ENCODE measurements at regions not wholly inside any gene's neighbourhood (a gene's known extent, or its start where the extent isn't known, plus 50 kb on each side); places are given as distances from the start of the nearest gene placed in this dataset.

DNA sequence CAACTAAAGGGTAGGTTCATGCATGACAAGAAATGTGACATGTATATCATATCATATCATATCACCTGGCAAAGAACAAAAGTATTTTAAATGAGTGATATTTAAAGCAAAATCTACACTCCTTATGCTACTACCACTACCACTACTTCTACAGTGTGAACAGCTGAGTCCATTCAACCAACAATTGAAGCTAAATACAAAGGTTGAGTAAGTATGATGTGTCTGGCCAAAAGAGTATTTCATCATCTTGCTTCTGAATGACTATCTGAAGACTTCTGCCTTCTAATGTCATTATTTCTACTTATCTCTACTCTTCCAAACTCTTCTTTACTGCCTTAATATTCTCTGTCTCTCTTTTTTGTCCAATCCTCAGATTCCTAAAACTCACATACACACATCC is 292.6 kb upstream of the CAND1 start:
- DNase-seq = no peak

DNA sequence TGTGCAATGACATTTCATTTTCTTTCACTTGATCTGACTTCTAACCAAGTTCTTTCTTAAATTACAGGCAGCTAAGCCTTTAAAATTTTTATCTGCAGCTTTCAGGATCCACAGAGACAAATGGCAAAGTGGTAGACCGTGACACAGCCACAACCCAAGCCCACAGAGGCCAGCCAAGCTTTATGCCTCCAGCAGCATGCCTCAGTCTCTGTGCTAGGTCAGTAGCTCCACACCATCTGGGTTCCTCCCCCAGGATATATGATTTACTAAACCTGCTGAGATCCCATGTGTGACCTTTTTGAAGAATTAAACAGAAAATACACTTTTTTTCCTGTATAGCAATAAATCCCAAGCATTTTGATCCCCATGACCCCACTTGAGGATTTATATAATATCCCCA is 290.4 kb upstream of the CAND1 start:
- no peak for DNase-seq

DNA sequence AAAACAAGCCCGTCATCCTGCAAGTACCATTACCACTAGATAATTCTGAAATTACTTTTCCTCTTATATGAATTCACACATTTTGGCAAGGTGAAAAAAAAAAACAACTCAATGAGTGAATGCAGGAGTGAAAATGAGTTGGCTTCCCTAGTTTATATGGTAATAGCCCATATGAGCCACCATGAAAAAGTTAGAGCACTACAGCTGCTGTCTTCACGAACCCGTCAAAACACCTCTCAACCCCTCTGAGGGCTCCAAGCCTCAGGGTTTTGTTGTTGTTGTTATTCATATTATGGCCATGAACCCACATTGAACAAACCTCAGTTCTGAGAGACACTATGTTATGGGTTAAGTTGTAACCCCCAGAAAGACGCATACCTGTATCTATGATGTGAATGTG is 289.9 kb upstream of the CAND1 start:
- no peak for DNase-seq

DNA sequence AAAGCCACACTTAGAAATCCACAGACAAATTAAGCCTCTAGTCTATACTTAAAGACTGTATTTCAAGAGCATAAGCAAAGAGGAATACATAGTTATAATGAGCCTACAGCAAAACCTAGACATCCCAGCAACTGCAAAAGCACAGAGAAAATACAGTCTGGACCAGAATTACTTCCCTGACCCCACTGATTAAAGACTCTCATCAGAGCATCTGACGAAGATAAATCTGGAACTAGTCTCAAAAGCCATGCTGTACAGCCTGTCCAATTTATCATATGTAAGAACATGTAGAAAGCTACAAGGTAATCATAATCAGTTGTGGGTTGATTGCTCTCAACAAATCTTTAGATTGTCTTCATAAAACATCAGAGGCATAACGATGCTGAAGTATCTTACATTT is 285.1 kb upstream of the CAND1 start:
- no peak for DNase-seq

DNA sequence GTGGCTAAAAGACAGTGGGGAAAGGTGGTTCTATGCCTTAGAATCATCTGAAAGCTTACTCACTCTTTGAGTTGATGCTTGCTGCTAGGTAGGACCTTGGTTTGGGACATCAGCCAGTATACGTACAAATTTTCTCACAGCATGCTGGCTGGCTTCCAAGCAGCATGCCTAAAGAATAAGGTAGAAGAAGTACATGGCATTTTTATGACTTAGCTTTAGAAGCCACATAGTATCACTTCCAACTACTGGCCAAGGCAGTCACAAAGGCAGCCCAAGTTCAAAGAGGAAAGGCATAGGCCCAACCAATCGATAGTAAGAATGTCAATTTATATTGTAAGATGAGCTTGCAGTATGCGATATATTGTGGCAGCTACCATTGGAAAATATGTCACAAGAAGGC is 284.2 kb upstream of the CAND1 start:
- DNase-seq = no peak

DNA sequence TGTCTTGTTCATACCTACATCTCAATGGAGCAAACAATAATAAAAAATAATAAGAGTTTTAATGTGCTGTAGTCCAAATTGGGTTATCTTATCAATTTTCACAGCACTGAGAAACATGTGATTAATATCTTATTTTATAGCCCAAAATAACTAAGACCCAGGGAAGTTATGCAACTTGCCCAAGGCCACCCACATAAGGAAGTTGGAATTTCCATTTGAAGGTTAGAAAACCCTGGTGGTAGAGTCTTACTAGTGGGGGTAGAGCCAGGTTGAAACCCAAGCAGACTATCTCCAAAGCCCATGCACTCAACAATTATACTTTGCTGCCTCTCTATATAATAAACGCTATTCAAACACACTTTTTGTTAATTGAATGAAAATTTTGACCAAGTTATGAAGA is 270.0 kb upstream of the CAND1 start:
- no peak for DNase-seq

DNA sequence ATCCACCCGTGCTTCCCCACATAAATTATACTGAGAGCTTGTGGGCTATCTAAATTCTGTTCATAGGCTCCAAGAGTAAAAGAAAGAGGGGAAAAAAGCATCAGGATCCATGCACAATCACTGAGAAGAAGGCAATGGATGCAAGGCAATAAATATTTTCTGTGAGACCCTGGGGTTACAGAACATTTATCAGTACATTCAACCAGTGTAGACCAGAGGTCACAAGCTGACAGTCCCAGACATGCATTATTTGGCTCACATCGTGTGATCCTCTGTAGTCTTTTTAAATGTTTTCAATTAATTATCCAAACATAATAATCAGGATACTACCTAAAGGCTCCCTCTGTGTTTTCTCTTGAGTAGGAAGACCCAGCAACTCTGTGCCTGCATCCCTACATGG is 267.9 kb upstream of the CAND1 start:
- no peak for DNase-seq

DNA sequence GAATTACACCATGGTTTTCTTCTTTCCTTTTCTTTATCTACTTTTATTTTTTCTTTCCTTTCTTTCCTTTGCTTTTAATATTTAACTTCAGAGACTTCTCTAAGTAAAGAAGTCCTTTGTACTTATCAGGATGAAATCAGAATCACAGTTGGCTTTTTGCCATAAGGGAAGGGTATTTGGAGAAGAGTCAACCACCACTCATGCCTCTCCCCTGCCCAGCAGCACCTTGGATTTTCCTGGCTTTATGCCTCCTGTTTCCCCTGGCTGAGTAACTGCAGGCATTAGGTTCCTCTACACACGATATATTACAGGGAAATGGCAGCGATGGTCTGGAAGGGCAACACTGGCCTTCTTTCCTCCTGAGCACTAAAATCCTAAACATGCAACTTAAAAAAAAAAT is 266.4 kb upstream of the CAND1 start:
- no peak for DNase-seq

DNA sequence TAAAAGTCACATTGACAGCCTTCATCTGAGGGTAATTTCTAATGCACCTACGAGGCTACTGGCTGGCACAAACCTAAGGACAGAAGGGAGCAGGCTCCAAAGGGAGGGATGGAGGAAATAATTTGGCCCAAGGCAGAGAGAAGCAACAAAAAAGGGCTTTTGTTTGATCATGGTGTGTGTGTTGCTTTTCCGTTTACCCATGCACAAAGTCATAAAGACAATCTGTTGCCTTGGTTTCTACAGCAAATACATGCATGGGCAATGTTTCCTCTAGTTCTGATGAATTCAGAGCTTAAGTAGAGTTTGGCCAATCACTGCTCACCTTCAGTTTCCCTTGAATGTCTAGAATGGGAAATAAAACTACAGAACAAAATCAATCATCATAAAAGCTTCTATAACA is 262.5 kb upstream of the CAND1 start:
- DNase-seq = no peak

DNA sequence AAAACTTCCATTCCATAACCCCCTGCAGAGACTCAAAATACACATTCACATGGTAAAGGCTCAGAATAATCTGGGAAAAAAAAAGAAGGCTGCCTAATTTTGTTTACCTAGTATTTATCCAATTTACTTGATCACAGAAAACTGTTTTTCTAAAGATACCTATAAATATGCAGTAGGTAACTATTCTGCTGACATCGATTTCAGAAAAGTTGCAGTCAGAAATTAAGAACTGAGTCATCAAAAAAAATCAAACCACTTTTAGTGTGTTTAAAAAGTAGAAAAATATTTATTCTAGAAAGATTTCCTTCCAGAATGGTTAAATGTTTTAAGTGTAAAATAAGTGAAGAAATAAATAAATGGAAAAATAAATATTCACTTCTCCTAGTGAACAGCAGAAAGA is 254.5 kb upstream of the CAND1 start:
- no peak for DNase-seq

DNA sequence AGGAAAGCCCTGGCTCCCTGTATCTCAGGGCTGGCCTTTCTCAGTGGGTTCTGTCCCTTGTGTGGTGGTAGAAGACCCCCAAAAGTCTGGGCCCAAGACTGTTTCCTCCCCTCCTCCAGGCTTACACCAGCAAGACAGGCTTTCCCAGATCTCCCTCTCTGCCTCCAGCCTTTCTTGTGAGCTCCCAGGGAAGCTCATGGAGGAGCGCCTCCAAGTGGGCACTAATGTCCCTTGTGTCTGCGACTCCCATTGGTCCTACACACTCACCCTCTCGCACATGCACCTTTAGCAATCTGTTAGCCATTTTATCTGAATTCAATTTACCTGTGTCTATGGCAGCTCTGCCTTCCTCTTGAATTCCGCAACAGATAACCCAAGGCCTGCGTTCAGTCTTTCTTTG is 251.1 kb upstream of the CAND1 start:
- DNase-seq = no peak

DNA sequence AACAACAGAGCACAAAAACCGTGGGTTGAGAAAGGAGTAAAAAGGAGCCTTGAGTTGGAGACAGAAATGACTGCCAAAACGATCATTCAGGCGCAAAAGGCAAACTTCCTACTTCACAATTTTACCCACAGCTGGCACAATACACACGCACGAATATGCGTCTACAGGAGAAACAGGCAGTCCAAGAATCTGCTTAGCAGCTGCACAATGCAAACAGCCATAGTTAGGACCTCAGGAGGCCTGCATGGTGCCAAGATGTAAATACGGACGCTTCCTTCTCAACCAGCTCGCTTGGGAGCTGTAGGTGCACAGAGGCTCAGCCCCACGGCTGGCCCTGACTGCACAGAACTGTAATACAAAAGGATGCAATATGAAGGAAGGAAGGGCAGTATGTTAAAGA is 250.1 kb upstream of the CAND1 start:
- DNase-seq = no peak

DNA sequence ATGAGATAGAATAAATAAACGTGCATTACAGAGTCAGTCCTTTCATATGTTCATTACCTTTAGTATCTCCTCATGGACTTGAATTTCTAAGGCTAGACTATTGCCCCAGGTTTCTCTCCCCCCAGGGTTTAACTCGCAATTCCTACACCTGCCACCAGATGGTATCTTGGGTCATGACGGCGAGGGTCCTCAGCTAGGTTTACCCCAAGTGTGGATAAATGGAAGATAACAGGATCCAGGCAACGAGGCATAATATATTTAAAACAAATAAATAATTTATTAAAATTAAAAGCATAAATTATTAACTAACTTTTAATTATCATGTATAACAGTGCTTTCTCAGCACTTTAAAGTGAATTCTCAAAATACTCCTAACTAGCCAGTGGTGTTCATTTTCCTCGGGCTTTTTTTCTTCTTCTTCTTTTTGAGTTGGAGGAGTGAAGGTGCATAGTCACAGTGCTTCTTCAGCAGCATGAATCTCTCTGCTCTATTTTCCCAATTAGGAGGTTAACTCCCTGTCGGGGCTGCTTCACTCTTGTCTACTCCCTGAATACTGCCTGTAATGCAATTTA is 243.5 kb upstream of the CAND1 start:
- peak; percentile 55 for DNase-seq

DNA sequence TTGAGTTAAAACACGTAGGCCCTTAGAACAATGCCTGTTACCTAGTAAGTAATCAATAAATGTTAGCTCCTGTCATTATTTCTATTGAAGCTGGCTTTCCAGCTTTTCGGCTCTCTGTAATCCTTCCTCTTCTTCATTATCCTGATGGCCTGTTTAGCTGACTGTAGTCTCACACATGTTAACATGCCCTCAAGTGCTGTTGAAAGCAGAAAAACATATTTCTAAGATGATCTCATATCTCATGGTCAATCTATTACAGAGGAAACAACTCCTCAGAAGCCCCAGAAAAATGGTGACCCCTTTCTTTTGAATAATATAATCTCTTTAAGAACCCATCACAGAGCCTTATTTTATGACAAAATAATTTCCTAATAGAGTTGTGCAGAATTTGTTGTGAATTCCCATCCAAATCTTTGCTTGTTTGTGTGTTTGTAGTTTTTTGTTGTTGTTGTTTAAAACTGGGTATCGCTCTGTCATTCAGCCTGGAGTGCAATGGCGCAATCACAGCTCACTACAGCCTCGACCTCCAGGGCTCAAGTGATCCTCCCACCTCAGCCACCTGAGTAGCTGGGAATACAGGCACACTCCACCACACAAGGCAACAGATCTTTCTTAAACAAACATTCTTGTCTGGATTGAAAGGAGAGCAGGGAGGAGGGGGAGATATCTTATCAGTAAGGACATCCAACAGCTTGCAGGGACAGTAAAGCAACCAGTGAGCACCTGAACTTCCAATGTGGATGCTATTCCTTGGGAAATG is 242.5 kb upstream of the CAND1 start:
- DNase-seq = no peak

DNA sequence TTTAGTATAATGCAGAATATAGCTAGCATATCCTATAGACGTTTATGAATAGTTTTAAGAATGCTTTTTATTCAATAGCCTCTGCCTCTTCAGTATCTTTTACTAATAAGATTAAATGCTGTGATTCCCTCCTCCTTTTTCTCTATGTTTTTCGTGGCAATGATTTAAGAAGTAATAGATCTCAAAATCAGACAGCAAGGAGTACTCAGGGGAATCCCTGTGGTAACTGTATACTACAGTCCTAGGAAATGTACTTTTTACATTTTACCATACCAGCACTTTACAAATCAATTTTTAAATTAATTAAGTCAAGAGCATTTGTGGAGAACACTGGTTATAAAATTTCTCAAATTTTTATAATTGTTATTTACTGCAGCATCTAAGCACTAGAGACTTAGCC is 240.6 kb upstream of the CAND1 start:
- no peak for DNase-seq

DNA sequence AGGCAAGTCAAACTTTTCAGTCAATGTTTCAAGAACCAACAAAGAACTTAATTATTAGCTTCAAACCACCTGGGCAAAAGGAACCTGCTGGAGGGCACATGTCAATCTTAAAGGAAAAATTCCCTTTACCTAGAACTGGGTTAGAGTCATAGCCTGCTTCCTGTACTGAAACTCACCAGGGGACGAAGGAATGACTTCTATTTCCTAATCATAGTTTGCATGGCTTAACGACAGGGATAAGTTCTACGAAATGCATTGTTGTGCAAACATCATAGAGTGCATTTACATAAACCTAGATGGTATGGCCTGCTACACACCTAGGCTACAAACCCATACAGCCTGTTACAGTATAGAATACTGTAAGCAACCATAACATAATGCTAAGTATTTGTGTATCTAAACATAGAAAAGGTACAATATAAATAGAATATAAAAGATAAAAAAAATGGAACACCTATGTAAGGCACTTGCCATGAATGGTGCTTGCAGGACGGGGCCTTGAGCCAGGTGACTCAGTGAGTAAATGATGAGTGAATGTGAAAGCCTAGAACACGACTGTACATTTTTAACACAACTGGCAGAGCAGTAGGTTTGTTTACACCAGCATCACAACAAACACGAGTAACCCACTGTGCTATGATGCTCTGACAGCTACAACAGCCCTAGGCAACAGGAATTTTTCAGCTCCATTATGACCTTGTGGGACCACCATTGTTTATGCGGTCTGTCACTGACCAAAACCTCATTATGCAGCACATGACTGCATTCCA is 234.9 kb upstream of the CAND1 start:
- no peak for DNase-seq

DNA sequence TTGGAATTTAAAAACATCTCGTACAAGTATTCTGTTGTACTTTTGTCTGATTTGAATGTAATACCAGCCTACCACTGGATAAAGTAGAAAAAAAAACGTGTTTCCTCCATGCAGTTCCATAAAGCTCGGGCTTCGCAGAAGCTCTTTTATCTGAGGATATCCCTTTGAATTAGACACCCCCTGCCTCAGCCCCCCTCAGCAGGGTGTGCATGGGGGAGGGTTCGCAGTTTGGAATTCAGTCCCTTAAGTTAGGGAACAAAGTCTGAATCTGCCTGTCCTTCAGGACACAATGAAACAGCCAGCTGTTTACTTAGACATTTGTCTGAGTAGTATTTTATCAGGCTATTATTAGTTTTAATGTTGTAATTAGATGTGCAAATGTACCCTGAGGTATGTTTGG is 234.0 kb upstream of the CAND1 start:
- no peak for DNase-seq

DNA sequence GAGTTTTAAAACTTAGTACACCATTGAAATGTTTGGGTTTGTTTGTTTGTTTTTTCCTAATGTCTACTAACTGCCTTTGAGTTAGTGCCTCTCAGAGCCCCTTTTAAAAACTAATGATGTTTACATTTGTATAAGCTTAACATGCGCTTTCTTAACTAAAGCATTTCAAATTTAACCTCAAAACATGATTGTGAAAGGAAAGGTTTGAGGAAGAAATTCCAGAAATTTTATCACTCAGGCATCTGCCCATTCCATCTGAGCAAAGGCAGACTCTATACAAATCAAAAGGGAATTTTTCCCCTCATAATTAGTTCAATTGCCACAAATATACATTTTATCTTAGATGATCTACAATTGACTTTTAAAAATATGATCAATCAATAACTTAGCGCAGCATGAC is 230.7 kb upstream of the CAND1 start:
- no peak for DNase-seq

DNA sequence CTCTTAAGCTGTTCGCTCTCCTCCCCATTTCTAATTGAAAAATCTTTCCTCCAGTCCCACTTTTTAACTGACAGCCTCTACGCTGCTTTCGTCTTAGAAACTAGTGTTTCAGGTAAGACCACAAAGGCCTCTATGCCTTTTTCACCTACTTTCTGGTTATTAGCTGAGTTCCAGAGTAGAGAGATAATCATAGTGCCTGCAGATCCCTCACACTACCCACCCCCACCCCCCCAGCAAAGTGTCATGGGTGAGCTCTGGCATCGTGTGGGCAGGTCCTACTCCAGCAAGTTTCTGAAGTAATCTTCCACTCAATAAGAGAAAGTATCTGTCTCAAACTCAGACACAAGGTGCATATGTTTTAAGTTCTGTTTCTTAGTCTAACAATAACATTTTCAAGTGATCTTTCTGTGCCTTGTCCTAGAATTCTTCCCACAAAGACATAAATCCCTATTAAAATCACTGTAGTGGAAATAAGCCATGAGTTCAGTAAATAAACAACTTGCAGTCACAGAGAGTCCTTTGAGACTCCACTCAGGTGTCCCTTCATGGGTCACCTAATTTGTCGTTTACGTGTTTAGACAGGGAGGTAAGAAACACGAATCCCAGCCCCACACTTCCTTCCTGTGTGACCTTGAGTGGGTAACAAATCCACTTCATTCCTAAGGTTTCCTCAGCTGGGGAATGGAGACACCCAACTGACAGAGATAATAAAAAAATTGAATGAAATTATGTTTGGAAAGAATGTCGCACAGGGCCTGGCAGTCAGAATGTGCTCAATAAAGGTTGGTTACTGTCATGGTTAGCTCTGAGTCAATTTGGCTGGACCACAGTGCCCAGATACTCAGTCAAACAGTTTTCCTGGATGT is 228.9 kb upstream of the CAND1 start:
- DNase-seq = no peak

DNA sequence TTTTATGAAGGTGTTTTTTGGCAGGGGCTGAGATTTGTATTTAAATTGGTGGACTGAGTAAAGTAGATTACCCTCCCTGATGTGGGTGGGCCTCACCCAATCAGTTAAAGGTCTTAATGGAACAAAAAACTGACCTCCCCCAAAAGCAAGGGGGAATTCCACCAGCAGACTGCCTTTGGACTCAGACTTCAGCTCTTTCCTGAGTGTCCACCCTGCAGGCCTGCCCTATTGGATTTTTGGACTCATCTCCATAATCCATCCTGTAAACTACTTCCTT is 228.4 kb upstream of the CAND1 start:
- DNase-seq = no peak

DNA sequence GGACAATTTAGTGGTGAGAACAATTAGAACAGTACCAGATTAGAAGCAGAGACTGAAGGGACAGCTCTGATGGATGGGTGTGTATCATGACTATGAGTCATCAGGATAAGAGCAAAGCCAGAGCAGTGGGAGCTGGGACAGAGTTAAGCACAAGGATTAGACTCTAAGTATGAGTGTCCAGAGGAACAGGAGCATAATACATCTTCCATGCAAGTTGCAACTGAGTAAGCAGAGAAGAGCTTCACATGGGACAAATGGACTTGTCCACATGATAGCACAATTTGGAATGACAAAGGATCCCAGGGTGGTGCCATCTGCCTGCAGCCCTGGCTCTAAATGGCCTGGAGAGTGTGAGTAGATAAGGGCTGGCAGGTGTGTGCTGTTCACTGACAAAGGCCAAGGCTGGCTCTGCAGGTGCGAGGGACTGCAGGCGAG is 226.4 kb upstream of the CAND1 start:
- DNase-seq = no peak

DNA sequence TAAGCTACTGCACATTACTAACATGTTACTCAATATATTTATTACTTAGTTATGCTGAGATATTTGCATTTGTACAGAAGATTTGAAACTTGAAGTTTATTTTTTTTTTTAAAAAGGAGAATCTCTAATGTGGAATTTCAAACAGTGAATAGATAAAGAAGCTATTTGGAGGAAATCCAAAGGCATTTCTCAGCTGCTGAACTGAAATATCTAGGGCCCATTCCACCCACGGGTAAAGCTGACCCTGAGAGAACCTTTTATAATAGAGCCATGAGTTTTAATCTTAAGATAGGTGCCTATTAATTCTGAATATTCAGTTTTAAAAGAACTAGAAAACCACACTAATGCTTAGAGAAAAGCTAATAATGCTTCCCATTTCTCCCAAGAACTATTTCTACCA is 225.4 kb upstream of the CAND1 start:
- DNase-seq = no peak

DNA sequence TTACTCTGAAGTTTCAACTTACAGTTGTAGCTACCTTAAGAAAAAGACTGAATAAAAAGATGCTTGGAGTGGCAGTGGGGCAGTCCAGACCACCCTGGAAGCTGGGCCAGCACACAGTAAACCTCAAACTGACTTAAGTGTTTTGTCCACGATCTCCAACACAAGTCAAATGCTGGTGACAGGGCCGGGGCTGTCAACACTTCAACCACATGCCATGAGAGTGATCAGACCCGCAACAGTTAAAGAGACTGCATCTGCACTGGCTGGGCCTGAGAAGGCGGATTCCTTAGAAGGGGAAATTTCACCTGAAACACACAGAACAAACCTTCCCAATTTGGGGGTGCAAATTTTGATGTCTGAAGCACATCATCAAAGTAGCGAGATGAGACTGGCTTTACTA is 223.5 kb upstream of the CAND1 start:
- no peak for DNase-seq

DNA sequence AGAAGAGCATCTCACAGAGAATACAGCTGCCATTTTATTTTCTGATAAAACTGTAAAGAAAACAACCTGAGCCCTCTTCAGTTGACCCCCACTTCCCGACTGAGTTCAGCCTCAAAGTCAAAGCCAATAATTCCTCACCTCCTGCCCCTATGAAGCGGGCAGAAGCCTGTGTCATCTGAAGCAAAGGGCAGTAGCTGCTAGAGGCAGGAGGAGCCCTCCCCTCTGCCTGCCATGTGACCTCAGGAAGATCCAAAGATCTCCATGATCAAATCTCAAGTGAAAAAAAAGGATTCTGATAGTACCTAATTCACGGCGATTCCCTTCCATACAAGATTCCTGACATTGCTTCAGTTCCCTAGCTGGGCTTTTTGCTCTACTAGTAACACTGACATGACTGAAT is 223.1 kb upstream of the CAND1 start:
- no peak for DNase-seq
